ENCODE measurements at regions not wholly inside any gene's neighbourhood (a gene's known extent, or its start where the extent isn't known, plus 50 kb on each side); places are given as distances from the start of the nearest gene placed in this dataset.

GRCh38 chr6:6469074-6469473 lies 119.4 kb upstream of the LY86 start:
- no peaks in the 10 kb centered on the region for H3K36me3 ChIP-seq
- no peaks in the 10 kb centered on the region for H3K9me3 ChIP-seq
- intact Hi-C loops (cut with DNase I; ENCODE audit: low total_unique reads), result no loop called here
- H3K27me3 ChIP-seq, result no peaks in the 10 kb centered on the region
- H3K4me1 ChIP-seq, result no peaks in the 10 kb centered on the region
- DNase-seq, result no peak
- no peak overlapping the region for H3K27ac ChIP-seq
- H3K4me3 ChIP-seq, result no peak overlapping the region
- TF ChIP-seq POLR2A (IDR thresholded peaks at IDR 0.05) (no peak), CTCF (IDR thresholded peaks at IDR 0.05) (no peak)

DNA sequence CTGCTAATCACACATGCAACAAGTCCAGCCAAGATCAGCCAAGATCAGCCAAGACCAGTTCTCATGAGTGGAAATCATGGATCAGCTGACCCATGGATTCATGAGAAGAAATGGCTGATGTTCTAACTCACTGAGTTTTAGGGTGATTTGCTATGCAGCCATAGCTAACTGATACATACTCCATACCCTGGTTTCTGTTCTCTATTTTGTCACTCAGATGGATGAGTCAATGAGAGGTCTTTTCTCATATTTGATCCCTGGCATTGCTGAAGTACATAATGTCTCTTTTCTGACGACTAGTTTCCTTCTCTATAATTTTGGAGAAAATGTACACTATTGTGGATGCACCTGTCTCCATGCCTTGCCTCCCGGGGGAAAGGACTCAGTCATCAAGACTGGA lies 118.4 kb upstream of the LY86 start:
- TF ChIP-seq POLR2A (IDR thresholded peaks at IDR 0.05) (no peak), CTCF (IDR thresholded peaks at IDR 0.05) (no peak)
- Histone ChIP-seq H3K27me3 (no peaks in the 10 kb centered on the region), H3K9me3 (no peaks in the 10 kb centered on the region), H3K36me3 (no peaks in the 10 kb centered on the region), H3K27ac (no peak overlapping the region), H3K4me3 (no peak overlapping the region), H3K4me1 (no peaks in the 10 kb centered on the region)
- intact Hi-C loops (cut with DNase I; ENCODE audit: low total_unique reads), result no loop called here
- no peak for DNase-seq

DNA sequence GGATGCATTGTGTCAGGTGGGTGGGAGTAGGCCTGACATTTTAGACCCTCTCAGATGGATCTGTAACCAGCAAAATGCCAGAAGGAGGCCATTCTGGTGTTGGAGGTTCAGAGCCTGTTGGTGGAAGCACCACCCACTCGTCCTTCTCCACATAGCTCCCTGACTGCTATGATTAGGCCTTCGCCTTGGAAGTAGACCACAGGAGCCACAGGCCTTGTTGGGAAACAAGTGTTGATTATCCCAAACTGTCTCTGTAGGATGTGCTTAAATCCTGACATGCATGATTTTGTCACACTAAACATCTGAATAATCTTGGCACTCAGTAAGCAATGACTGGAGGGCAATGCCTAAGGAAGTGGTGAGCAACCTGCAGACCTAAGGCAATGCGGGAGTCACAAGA lies 117.2 kb upstream of the LY86 start:
- H3K36me3 ChIP-seq, result no peaks in the 10 kb centered on the region
- H3K27ac ChIP-seq, result no peak overlapping the region
- no peaks in the 10 kb centered on the region for H3K27me3 ChIP-seq
- DNase-seq, result no peak
- H3K4me1 ChIP-seq, result no peaks in the 10 kb centered on the region
- no peak for TF ChIP-seq CTCF (IDR thresholded peaks at IDR 0.05)
- no peak for TF ChIP-seq POLR2A (IDR thresholded peaks at IDR 0.05)
- no peaks in the 10 kb centered on the region for H3K9me3 ChIP-seq
- intact Hi-C loops (cut with DNase I; ENCODE audit: low total_unique reads), result no loop called here
- H3K4me3 ChIP-seq, result no peak overlapping the region

DNA sequence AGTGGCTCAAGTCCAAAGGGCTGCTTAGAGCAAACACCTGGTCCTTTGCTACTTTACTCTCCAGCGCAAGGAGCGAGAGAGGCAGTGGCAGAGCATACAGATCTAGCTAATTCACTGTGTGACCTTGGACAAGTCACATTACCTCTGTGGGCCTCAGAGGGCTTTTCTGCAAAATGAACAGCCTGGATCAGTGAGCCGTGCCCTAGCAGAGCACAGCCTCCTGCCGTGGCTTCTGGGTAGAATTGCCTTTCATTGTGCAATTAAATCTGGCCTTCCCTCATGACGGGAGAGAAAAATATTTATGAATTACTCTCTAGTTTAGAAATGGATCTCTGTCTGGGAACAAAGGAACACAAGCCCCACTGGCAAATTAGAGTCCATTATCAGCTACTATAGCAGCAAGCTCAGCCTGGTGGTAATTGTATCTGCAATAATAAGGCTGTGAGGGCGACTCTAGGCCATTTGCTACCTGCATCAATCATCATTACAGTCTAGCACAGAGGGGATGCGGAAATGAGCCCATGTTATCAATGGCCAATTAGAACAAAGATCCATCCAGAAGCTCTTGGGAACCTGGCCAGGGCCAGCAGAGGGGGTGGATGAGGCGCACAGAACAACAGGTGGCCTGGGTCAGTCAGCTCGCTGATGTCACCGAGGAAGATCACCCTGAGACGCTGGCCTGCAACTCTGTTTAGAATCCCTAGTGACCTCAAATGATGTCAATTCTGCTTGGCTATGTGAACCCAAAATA lies 114.2 kb upstream of the LY86 start:
- intact Hi-C loops (cut with DNase I; ENCODE audit: low total_unique reads), result no loop called here
- TF ChIP-seq POLR2A (IDR thresholded peaks at IDR 0.05) (no peak), CTCF (IDR thresholded peaks at IDR 0.05) (no peak)
- no peaks in the 10 kb centered on the region for H3K27me3 ChIP-seq

GRCh38 chr6:6479785-6480184 lies 108.7 kb upstream of the LY86 start:
- Histone ChIP-seq H3K4me3 (no peak overlapping the region), H3K4me1 (no peaks in the 10 kb centered on the region), H3K36me3 (no peaks in the 10 kb centered on the region), H3K27me3 (no peaks in the 10 kb centered on the region), H3K9me3 (no peaks in the 10 kb centered on the region), H3K27ac (no peak overlapping the region)
- no peak for DNase-seq
- intact Hi-C loops (cut with DNase I; ENCODE audit: low total_unique reads), result no loop called here
- TF ChIP-seq POLR2A (IDR thresholded peaks at IDR 0.05), result no peak
- no peak for TF ChIP-seq CTCF (IDR thresholded peaks at IDR 0.05)

More for the DNA sequence above, 114.2 kb upstream of the LY86 start:
- Histone ChIP-seq H3K4me3 (no peak overlapping the region), H3K4me1 (no peaks in the 10 kb centered on the region), H3K9me3 (no peaks in the 10 kb centered on the region), H3K27ac (no peak overlapping the region), H3K36me3 (no peaks in the 10 kb centered on the region)
- no peak for DNase-seq
